ENCODE measurements at regions not wholly inside any gene's neighbourhood (a gene's known extent, or its start where the extent isn't known, plus 50 kb on each side); places are given as distances from the start of the nearest gene placed in this dataset.

DNA sequence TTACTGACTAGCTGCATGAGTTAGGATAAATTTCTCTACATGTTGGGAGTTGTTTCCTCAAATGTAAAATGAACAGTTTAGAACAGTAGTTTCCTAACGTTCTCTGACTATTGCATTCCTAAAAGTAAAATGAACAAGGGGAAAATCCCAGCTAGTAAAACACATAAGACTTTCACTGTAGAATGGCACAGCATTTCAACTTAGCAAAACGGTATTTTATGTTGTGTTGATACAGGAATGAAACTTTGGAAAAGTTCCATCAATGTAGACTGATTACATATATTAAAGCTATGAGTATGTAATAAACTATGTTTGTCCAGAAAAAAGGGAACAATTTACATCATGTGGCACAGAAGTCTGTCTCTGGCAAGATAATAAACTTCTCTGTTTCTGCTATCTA is 297.4 kb upstream of the EPHA3 start:
- no peak for TF ChIP-seq ZNF175 (tag by site-specific recombination; IDR thresholded peaks at IDR 0.05)
- TF ChIP-seq, protein P1, sequence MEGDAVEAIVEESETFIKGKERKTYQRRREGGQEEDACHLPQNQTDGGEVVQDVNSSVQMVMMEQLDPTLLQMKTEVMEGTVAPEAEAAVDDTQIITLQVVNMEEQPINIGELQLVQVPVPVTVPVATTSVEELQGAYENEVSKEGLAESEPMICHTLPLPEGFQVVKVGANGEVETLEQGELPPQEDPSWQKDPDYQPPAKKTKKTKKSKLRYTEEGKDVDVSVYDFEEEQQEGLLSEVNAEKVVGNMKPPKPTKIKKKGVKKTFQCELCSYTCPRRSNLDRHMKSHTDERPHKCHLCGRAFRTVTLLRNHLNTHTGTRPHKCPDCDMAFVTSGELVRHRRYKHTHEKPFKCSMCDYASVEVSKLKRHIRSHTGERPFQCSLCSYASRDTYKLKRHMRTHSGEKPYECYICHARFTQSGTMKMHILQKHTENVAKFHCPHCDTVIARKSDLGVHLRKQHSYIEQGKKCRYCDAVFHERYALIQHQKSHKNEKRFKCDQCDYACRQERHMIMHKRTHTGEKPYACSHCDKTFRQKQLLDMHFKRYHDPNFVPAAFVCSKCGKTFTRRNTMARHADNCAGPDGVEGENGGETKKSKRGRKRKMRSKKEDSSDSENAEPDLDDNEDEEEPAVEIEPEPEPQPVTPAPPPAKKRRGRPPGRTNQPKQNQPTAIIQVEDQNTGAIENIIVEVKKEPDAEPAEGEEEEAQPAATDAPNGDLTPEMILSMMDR (tag by site-specific recombination; IDR thresholded peaks at IDR 0.05), result no peak
- TF ChIP-seq ZNF155 (tag by site-specific recombination; IDR thresholded peaks at IDR 0.05), result no peak
- TF ChIP-seq KLF1 (tag by site-specific recombination; IDR thresholded peaks at IDR 0.05), result no peak
- TF ChIP-seq ZNF48 (tag by site-specific recombination; IDR thresholded peaks at IDR 0.05), result no peak
- no peak for TF ChIP-seq ZNF132 (tag by site-specific recombination; IDR thresholded peaks at IDR 0.05; ENCODE audit: borderline replicate concordance)
- no peak for TF ChIP-seq ZFP69B (tag by site-specific recombination; IDR thresholded peaks at IDR 0.05)
- TF ChIP-seq ZNF707 (tag by site-specific recombination; IDR thresholded peaks at IDR 0.05), result no peak
- TF ChIP-seq, protein P2, sequence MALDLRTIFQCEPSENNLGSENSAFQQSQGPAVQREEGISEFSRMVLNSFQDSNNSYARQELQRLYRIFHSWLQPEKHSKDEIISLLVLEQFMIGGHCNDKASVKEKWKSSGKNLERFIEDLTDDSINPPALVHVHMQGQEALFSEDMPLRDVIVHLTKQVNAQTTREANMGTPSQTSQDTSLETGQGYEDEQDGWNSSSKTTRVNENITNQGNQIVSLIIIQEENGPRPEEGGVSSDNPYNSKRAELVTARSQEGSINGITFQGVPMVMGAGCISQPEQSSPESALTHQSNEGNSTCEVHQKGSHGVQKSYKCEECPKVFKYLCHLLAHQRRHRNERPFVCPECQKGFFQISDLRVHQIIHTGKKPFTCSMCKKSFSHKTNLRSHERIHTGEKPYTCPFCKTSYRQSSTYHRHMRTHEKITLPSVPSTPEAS (tag by site-specific recombination; IDR thresholded peaks at IDR 0.05), result no peak
- TF ChIP-seq ZFP41 (tag by site-specific recombination; IDR thresholded peaks at IDR 0.05; ENCODE audit: borderline replicate concordance), result no peak
- TF ChIP-seq, protein P3, sequence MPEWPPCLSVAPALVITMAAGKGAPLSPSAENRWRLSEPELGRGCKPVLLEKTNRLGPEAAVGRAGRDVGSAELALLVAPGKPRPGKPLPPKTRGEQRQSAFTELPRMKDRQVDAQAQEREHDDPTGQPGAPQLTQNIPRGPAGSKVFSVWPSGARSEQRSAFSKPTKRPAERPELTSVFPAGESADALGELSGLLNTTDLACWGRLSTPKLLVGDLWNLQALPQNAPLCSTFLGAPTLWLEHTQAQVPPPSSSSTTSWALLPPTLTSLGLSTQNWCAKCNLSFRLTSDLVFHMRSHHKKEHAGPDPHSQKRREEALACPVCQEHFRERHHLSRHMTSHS (tag by site-specific recombination; IDR thresholded peaks at IDR 0.05), result no peak
- TF ChIP-seq ZNF350 (tag by site-specific recombination; IDR thresholded peaks at IDR 0.05), result no peak
- no peak for TF ChIP-seq ZNF138 (tag by site-specific recombination; IDR thresholded peaks at IDR 0.05; ENCODE audit: borderline replicate concordance)

Data from HEK293 (cell line).